DMS153 treated with DMSO at 0.1 percent for 48 hours (cell line): ENCODE measurements at regions not wholly inside any gene's neighbourhood (a gene's known extent, or its start where the extent isn't known, plus 50 kb on each side); places are given as distances from the start of the nearest gene placed in this dataset.
"Not testable (repeated sequence)": the region's sequence is repeated elsewhere in the genome, so short reads cannot be mapped to it uniquely, and the experiment has no call there.

ENCODE experiments used
- DNase-seq: peaks from one replicate; lab custom pipeline; 2025; ENCODE audit not compliant: unreplicated experiment; lab: John Stamatoyannopoulos, UW

DNA sequence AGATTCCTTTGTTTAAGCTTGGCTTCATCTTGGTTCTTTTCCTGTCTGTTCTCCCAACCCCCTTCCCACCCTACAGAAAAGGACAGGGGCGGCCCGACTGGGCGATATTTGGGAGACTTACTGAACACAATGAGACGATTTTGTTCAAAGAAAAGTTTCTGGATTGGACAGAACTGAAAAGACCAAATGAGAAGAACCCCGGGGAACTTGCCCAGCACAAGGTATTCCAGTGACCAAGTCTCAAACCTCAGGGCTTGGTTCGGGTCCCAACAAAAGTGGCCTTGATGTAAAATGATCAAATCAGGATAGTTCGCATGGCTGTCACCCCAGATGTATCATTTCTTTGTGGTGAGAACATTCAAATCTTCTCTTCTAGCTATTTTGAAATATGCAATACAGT, 73.9 kb upstream of the LYZL2 start:
- DNase-seq: not testable (repeated sequence)

GRCh38 chr10:30702860-30703259, 73.3 kb upstream of the LYZL2 start:
- no peak for DNase-seq

- no peak for DNase-seq
These were observed 72.1 kb upstream of the LYZL2 start for GRCh38 chr10:30701451-30702173.

DNA sequence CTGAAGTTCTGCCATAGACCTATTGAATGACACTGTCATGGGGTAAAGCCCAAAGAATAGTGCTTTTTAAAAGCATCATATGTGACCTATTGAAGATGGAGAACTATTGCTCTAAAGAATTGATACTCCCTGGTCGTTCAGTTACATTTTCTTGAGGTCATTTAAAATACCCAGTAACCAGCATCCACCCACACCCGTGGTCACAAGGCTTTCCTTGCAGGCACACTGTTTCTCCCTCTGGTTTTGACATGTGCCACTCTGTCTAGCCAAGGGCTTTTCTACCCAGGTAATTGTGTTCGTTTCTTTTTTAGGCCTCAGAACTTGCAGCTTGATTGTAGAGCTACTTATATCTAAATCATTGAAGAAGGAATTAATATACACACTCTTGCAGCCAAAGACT, 68.3 kb upstream of the LYZL2 start:
- no peak for DNase-seq

- not testable (repeated sequence) for DNase-seq
These were observed 67.7 kb upstream of the LYZL2 start for GRCh38 chr10:30697221-30697620.

DNA sequence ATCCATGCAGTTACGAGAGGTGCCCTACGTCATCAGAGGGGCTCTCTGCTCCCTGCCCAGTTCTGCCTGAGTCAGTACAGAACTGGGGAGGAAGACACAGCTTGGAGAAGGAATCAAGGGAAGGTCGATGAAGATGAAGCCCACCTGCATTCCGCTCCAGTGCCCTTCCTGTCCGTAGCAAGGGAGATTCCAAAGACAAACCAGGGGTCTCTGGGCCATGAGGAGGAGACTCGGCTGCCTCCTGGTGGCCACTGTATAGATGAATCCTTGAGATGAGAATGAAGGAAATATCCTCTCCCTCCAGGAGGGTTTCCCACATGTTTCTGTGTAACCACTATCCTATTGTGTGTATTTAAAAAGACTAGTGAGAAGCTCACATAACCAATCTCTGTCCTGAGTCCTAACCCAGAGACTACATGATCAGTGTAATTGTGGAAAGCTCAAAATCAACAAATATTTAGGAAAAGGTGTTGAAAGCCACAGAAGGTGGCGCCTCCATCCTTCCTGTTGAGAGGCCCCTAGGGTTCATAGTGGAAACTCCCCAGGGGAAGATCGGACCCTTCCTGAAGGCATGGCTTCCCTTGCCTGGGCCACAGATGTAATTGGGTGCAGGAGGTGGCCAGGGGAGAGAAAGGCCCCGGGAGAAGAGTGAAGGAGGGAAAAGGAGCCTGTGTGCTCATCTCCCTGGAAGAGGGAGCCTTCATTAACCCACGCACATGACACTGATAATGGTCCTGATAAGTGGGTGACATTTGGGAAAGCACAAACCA, 67.0 kb upstream of the LYZL2 start:
- not testable (repeated sequence) for DNase-seq

GRCh38 chr10:30695481-30696236, 66.1 kb upstream of the LYZL2 start:
- not testable (repeated sequence) for DNase-seq

- DNase-seq: no peak
These were observed 65.1 kb upstream of the LYZL2 start for GRCh38 chr10:30694518-30695228.

- no peak for DNase-seq
These were observed 62.1 kb upstream of the LYZL2 start for GRCh38 chr10:30691639-30692015.

DNA sequence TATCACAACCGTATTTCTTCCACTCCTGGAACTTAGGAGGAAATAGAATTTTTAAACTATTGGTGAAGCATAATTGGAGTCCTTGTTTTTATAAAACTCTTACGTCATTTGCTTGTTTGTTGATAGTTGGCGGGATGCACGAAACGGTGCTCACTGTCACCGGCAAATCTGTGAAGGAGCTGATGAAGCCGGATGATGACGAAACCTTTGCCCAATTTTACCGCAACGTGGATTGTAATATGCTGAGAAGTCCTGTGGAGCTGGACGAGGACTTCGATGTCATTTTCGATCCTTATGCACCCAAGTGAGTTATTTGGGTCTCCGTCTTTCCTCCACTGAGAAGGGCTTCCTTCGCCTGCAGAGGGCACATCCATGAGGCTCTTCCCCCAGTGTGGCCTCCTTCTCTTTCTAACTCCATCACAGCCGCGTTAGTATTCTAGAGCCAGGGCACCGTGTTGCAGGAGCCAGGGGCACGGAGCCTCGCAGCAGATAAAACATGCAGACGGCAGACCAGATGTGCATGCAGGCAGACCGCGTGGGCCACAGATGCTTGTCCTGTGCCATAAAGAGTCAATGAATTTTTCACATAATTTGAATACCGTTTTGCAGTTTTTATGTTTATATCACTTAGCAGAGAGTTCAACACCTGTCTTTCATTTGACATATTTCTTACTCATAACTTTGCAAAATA, 61.5 kb upstream of the LYZL2 start:
- DNase-seq: not testable (repeated sequence)

DNA sequence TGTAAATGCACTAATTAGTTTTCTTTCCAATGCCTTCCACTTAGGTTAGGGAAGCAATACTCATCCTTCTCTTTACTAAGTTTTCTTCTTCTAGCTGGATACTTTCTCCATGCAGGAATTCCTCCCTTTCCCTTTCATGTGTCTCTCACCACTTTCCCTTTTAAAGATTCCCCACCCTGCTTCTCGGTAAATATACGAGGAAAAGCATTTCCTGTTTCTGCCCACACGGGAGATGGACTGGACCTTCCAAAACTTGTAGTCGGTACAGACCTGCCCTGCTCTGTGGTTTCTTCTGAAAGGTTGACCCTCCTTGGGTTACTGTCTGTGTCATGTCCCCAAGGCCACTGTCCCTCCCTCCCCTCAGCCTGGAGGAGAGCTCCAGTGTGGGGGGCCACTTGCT, 58.9 kb upstream of the LYZL2 start:
- no peak for DNase-seq

DNA sequence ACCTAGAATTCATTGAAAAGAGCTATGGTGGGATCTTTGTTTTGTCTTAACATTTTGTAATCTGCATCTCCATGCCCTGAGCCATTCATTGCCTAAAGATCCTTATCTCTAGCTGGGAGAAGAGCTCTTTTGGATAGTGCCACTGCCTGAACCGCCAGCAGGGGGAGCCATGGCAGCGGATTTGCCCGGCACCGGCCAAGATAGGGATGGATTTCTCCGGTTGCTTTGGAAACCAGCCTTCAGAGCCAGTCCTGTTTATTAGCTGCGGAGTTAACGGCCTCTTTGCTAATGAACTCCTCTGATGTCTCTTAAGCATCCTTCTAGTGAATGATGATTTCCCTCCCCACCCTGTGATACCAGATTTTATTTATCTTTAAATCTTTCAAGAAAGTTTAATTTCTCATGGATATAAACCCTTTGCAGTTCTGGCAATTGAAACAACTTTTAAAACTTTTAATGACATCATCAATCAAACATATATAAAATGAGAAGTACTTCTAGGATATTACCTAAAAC, 58.2 kb upstream of the LYZL2 start:
- peak; percentile 2 for DNase-seq

DNA sequence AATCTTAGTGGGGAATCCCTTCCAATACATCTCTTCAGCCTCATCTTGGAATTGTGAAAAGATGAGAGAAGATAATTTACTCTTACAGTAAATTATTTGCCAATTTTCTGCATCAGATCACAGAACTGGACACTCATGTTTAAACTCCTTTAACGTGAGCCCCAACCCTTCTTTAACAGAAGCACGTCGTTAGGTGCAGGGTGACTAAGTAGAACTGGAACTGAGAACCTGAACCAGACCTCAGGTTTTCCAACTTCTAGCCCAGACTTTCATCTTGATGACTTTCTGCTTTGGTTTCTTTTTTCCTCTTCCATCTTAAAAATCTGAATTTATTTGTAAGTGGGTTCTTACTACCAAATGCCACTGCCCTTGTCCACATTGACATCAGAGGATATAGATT, 57.2 kb upstream of the LYZL2 start:
- DNase-seq: no peak

DNA sequence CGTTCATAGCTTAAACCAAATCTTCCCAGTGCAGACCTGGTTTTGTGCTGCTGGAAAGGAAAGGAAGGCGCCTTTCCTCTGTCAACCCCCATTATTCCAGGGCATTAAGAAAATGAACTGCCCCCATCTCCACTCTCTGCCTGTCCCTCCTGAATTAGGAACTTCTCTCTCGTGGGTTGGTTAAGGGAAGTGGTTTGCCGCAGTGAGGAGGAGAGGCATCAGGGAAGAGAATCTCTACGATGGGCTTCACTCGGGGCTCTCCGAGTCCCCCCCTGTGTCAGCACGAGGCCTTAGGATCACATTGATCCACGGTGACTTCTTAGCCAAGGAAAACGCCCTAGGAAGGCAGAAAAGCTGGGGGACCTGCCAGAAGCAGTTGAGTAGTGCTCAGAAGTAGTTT, 53.9 kb upstream of the LYZL2 start:
- DNase-seq: no peak

DNA sequence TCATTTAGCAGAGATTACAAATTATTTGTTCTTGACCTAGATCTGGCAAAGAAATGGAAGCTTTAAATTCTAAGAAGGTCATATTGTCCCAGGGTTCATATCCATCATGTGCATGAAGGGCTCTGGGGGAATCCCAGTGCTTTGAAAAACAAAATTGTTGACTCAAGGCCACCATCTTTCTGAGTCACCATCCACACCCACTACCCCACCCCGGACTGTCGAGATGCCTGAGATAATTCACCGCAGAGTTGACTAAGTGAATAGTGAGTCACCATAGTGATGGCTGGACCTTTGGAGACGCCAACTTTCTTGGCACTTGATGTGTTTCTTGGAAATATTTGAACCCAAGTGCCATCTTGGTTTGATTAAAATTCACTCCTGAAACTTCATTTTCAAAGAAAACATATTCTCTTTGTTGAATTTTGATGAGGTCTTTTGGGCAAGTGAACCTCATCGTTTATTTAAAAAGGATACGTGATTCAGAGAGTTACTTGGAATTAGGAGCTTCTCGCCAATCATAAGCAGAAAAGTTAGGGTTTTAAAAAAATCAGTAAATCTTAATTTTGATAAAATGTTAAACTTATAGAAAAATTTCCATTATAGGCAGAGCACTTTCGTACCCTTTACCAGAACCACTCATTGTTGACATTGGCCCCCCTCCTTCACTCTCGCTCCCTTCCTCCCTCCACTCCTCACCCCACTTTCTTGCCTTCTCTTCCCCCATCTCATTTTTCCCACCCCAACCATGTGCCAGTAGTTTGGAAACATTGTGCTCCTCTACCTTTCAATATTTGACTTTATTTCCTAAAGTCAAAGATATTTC, 53.0 kb upstream of the LYZL2 start:
- not testable (repeated sequence) for DNase-seq

DNA sequence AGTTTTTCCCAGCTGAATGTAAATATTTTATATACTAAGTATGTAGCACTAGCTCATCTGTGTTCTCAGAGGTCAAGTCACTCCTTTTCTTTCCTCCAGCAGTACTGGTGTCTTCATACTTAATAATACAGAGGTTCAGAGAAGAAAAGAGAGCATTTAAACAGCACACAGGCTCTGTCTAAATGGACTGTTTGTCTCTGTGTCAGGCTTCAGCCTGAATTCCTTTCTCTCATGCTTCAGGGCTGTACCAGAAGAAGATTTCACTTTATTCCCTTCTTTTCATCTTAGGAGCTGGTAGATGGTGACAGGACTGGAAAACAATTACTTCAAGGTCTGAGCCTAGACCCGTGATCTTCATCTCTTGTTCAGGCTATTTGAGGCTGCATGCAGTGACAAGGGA, 51.4 kb upstream of the LYZL2 start:
- no peak for DNase-seq
